SKM-1 (cell line): ENCODE measurements at regions not wholly inside any gene's neighbourhood (a gene's known extent, or its start where the extent isn't known, plus 50 kb on each side); places are given as distances from the start of the nearest gene placed in this dataset.

ENCODE experiments used
- DNase-seq: peaks from one replicate; lab custom pipeline; 2025; ENCODE audit not compliant: unreplicated experiment; lab: John Stamatoyannopoulos, UW

DNA sequence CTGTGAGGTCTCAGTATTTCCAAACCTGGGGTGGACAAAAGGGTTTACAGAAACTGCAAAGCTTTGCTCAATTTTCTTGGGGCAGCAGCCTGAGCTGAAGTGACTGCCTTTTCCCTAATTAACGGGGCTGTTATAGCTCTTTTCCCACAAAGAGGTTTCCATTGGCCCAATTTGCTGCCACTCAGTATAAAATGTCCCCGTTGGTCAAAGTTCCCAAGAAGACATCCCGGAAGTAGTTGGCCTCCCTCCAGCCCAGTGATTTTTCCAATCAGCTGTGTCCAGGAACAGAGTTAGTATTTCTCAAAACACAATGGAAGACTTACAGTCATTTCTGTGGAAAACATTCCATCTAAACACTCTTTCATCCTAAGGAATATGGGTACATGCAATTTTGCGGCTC lies 643.6 kb downstream of the ACTL7B start:
- no peak for DNase-seq

DNA sequence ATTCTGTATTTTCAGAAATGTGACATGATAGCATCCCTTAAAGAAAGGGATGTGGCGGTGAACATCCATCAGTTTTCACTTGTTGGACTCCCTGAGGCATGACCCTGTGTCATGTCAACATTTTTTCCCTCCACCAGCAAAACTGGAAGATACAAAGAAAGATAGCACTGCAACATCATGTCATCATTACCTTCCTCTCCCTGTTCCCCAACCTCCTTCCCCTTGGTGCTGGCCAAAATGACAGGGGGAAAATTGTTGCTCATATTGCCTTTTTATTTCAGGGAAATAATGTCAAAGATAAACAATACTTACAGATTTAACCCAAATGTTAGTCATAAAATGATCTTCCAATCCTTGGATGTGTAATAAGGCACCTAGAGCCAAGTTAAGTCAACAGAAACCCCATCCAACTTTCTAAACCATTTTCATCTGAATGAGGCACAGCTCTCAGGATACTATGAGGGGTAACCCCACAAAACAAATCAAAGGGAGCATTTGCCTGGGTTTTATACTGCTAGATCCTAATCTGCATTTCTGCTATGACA lies 644.3 kb downstream of the ACTL7B start:
- DNase-seq: no peak

DNA sequence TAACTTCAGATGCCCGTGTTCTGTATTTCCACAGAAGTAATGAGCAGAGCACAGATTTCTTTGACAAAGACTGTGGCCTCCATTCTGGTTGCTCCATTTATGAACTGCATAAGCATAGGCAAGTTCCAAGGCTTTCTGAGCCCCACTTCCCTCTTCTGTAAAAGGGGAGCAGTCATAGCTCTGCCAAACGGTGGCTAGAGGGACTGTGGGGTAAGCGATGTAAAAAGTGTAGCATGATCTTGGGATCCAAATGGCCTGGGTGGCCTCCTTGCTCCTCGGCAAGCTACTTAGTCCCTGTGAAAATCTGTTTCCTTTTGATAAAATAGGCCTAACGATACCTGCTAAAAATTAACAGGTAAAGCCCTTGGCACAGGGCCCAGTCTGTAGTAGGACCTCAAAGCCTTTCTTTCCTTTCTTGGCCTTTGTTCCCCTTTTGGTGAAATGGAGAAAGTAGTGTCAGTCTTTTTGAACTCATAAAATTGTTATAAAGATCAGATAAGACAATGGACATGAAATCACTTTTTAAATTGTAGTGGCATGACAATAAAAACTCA lies 646.6 kb downstream of the ACTL7B start:
- DNase-seq: no peak

DNA sequence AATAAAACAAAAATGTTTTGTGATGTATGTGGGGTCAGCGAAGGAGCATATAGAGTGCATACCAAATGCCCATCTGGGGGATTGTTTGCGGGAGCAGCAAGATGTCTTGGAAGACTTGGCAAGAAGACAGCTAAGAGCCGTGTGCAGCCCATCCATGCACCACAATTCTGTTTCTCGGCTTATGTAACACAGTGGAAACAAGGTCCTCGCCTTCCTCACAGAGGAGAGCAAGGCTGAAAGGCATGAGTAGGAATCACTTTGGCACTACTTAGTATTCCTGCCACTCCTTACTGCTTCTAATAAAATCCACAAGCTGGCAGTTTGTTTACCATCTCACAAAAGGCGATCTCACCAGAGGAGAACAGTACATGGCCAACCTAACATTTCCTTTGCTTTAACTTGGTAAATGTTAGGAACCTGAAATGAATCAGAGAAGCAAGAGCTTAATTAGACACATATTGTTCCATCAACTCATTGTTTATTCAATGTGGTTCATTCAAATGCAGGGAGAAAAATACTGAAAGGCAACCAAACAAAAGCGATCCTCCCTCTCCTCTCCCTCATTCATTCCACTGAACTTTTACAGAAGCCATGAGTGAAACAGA lies 648.1 kb downstream of the ACTL7B start:
- DNase-seq: no peak

DNA sequence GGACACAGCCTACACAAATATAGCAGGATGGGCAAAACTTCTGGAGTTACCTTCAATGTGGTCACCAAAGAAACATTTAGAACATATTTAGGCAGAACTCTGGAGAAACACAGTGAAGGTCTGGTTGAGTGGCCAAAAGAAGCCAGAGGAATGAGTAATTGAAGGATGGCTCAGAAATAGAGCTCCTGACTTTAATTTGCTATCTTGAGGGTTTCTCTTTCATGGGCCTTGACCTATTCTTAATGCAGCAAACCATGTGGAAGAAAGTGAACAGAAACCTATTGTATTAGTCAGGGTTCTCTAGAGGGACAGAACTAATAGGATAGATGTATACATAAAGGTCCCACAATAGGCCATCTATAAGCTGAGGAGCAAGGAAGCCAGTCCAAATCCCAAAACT lies 650.5 kb downstream of the ACTL7B start:
- no peak for DNase-seq

DNA sequence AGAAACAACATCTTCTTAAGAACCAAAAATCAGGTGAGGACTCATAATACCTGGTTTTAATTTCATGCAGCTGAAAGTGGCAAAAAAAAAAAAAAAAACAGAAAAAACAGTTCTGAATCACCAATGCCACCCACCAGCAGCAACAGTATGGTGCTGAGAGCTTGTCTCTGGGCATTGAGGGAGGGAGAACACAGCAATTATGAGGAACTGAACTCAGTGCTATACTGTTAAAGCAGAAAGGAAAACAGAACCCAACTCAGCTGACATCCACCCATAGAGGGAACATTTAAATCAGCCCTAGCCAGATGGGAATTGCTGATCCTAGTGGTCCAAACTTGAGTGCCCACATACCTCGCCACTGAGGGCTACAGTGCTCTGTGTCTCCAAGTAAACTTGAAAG lies 657.9 kb downstream of the ACTL7B start:
- no peak for DNase-seq

DNA sequence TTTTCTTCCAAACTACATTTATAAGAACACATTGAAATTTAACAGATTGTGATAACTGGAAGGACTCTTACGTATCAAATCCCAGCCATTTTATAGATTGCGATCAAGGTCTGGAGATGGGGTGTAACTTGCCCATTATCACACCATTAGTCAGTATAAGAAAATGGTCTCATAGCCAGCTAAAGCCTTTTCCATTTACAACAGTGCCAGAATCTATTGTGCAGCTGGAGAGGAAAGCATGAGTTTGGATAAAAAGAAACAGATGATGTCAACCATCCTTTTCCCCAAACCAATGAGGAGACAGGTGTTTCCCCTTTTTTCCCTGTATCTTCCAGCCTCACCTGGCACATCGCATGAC lies 658.8 kb downstream of the ACTL7B start:
- DNase-seq: no peak

DNA sequence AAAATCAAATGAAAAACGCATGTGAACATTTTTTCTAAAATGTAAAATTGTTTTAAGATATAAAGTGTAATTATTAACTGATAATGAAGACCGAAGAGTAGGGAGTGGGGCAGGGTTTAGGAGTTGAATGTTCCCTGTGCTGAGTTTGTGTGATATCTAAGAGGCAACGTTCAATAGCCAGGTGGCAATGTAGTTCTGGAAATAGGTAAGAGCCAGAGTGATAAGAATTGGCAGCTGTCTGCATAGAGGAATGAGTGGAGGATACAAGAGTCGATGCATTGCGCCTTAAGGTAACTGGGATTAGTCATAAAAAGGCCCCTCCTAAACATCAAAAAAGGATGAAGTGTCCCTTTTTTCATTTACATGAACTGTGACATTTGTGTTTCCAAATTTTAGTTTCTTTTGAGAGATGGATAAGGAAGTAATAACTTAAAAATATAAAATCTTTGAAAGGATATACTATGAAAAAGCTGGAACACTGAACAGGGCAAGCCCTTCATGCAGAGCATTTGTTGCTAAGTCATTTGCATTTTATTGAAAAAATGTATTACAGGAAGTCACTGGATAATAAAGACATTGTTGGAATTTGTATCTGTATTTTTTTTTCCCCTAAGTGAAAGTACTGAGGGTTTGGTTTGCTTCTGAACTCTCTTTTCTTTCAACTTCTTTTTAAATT lies 659.3 kb downstream of the ACTL7B start:
- no peak for DNase-seq

DNA sequence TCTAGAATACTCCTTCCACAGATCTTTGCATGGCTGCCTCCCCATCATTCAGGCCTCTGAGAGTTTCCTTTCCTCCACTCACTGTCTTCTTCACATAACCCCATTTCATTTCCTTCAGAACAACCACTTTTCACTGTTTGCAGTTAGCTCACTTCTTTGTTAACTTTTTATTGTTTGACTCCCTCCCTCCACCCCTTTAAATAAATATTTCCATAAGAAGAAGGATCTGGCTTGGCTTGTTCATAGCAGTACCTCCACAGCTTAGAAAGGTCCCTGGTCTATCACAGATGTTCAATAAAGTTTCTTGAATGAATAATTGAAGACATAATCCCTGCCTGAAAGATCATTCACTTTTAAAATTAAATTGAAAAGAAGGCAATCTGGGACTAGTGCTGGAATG lies 661.6 kb downstream of the ACTL7B start:
- no peak for DNase-seq

DNA sequence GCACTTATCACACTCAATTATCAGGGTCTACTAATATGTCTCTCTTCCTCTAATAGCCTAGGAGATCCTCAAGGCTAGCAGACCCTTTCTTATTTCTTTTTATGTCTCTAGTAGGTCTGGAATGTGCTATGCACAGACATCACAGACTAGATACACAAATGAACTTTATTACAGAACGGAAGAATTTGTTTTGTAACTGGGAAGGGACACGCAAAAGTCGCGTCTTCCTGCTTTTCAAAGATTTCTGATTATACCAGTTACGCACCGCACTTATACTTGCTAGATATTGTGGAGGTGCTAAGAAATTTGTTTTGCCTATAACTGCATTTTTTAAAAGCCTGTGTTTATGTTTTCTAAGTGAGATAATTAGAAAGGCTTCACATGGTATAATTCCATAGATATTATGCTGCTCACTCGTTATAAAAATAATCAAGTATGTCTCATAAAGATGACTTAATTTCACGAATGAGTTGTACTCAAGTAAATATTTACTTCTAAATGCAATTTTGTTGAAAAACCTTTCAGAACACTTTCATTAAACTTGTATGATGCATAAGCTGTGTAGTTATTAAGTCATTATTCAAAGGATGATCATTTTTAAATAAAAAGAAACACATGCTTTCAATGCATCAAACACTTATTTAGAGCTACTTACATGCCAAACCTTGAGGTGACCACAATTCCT lies 662.6 kb downstream of the ACTL7B start:
- no peak for DNase-seq

DNA sequence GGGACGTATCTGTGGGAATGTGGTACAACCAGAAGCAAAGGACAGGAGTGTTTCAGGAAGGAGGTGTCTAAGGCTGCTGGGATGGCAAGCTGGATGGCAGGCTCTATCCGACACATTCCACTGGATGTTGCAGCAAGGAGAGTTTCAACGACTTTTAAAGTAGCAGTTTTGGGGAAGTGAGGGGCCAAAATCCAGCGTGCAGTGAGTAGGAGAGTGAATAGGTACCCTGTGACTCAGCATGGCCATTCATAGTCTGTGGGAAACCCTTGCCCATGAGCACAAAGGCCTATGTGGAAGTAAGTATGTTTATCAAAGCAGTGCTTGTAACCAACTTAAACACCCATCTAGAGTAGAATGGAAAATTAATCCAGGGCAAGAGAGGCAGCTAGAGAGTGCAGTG lies 664.7 kb downstream of the ACTL7B start:
- DNase-seq: no peak

DNA sequence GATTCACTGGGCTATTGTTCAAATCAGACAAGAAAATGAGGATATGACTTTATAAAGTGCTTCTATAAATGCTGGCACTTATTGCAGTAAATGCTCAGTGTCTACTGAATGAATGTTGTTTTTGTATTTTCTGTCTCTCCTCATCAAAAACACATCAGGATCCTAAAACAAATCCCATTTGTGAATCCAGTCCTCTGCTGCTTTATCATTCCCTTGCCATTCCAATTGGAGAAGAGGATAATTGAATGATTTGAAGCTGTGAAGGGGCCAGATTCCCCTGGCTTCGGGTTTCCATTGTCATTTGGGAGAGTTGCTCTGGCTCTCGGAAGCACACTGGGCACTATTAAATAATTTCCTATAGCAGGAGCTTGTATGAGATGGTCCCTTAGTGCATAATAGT lies 666.8 kb downstream of the ACTL7B start:
- no peak for DNase-seq

DNA sequence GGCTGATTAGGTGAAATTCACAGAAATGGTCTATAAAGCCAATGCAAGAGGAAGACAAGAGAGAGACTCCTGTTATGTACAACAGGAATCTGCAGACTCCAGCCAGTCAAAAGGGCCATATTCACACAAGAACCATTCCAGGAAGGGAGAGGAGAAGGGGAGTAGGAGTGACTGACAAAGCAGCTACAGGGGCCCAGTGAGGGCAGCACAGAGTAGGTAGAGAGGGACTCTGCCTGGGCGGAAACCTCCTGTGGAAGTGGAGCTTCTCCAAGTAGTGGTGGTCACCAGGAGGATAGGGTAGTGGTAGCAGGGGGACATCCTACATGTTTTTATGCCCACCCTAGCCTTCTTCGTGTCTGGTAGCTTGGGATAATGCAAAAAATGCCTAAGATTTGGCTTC lies 667.3 kb downstream of the ACTL7B start:
- DNase-seq: no peak

DNA sequence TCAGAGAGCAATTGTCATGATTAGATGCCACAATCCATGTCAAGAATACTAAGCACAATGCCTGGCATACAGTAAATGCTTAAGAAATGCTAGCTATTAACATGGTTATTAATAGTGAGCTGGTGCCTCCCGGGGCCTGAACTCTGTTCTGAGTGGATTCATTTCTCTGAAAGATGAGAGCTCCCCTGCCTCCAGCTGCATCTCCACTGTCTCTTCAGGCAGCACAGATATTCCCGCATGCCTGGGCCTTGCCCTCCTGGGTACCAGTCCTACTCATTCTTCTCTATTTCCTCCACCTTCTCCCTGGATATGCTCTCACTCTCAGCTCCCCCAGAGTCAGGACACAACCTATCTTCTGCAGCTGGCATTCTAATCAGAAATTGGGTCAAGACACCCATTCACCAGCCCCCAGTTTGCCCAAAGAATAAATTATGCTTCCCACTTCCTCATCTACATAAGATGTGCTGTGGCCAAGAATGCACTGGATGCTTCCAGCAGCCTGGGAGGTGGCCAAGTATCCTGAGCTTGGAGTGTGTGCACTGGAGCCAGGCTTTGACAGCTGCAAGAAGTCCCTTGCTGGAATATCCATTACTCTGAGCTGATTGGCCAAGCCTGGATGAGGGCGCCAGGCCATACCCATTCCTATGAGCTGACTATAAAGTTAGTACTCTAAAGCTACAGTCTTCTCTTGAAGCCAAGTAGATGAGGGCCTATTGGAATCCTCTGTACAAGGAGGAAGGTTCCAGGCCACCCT lies 669.0 kb downstream of the ACTL7B start:
- no peak for DNase-seq

DNA sequence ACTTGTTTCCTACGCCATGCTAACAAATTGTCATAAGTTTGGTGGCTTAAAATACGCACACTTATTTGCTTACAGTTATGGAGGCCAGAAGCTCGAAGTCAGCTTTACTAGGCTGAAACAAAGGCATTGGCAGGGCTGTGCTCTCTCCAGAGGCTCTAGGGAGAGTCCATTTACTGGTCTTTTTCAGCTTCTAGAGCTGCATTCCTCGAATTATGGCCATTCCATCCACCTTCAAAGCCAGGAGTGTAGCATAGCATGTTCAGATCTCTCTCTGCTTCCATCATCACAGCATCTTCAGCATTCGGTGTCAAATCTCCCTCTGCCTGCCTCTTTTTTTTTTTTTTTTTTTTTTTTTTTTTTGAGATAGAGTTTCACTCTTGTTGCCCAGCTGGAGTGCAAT lies 670.2 kb downstream of the ACTL7B start:
- no peak for DNase-seq

DNA sequence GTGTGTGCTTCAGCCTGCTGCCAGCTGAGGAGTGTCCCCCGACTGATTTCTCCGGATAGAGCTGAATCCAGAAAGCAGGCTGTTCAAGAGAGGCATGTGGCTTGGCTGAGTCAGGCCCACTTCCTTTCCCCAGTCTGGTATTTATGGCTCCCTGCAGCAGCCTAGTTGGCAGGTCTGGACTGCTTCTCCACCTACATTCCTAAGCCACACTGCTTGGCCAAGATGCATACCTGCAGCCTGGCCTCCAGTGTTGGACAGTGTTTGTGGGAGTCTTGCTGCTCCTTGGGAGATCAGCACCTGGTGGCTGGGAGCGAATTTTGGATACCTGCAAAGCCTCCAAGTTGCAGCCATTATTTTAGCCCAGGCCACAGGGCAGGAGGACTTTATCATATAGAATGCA lies 670.8 kb downstream of the ACTL7B start:
- no peak for DNase-seq

DNA sequence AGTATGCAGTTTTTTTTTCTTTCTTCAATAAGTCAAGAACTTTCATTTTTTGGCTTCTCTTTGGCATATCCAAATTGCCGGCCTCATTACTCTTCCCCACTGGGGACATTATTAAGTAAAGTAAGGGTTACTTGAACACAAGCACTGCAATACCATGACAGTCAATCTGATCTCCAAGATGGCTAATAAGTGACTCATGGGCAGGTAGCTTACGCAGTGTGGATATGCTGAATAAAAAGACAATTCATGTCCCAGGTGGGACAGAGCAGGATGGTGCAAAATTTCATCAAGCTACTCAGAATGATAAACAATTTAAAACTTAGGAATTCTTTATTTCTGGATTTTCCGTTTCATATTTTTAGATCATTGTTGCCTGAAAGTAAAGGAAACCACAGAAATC lies 671.8 kb downstream of the ACTL7B start:
- no peak for DNase-seq

DNA sequence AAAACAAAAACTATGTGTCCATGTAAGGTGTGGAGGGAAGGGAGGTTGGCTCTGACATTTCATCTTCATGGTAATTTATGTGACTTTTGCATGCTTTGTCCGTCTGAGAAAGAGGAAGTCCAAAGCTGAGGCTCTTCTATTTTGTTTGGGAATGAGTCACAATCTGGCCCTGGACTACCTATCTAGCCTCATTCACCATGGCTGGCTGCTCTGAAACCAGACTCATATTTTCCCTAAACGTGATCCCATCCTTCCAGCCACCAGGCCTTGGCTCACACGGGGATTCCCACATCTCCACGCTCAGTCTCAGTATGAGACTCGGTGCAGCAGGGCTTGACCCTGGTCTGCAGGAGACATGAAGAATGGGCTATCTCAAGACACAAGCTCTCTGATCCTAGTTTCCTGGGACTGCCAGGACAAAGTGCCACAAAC lies 672.8 kb downstream of the ACTL7B start:
- DNase-seq: no peak

DNA sequence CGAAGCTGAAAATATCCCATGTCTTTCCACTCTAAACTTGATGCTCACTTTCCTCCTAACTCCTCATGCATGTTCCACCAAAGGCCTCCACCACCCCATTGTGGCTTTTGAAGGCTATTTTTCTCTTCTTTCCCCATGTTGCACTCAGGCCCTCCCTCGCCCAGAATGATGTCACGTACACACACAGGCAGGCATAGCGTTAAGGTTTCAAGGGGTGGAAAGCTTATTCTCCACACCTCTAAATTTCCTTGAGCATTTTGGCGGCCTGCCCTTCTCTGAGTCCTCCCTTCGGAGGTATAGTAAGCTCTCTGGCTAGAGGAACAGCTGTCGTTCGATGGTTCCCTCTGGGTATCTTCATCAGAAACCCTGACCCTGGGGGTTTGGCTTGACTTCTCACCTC lies 673.5 kb downstream of the ACTL7B start:
- no peak for DNase-seq

DNA sequence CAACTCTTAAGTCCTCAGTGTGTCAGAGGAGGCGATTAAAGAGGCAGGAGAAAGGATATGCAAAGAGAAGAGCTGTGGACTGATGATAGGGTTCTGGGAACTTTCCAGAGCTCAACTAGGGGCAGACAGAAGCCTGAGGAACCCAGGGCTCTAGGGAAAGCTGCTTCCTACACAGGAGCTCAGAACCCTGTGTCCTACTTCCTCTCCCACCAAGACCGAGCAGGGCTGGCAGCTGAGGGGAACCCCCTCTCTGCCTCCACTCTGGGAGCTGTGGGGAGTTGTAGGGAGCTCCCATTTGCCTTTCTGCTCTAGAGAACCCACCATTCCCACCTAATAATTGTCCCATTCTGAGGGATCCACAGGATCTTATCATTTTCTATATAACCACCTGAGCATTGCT lies 674.3 kb downstream of the ACTL7B start:
- DNase-seq: no peak

DNA sequence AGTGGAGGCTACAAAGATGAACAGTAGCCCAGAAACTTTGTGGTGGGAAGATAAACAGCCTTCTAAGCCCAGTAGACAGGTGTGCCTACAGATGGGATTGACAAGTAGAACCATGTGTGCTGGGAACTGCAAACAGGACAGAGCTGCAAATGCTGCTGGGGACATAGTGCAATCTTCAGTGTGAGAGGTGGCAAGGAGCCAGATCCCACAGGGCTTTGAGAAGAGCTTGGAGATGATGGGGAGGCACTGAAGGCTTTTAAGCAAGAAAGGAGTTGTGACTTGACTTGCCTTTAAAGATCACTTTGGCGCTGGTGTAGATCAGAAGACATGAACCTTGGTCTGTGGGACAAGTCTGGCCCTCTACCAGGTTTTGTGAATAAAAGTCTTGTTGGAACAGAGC lies 675.2 kb downstream of the ACTL7B start:
- DNase-seq: no peak
